ENCODE measurements at regions not wholly inside any gene's neighbourhood (a gene's known extent, or its start where the extent isn't known, plus 50 kb on each side); places are given as distances from the start of the nearest gene placed in this dataset.

DNA sequence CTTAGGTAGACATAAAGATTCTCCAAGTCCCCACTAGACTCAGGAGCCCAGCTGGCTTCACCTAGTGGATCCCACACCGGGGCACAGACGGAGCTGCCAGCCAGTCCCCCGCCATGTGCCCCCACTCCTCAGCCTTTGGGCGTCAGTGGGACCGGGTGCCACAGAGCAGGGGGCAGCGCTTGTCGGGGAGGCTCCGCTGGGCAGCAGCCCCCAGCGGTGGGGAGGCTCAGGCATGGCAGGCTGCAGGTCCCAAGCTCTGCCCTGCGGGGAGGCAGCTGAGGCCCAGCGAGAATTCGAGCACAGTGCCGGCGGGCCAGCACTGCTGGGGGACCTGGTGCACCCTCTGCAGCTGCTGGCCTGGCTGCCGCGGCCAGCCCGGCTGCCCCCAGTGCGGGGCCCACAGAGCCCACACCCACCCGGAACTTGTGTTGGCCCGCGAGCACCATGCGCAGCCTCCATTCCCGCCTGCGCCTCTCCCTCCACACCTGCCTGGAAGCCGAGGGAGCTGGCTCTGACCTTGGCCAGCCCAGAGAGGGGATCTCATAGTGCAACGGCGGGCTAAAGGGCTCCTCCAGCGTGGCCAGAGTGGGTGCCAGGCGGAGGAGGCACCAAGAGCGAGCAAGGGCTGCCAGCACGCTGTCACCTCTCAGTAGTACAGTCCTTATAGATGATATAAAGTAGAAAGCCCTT is 390.7 kb downstream of the PLK2 start:
- no peak for DNase-seq (ENCODE audit: low spot score)

DNA sequence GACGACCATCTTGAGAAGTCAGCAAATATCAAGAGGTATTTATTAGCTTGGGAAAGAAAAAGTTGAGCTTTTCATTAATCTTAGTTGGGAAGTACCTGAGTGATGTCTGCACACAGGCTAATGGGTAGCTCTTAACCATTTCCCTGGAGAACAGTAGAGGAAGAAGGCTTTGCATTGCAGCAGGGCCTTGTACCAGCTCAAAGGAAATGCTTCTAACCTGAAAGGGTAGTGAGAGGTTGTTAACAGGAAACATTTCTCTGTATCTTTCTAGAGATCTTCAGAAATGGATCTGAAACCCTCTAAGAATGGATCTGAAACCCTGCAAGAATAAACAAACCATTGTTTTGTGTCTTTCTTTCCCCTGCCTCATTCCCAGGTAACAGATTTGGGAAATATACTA is 393.3 kb downstream of the PLK2 start:
- no peak for DNase-seq (ENCODE audit: low spot score)

DNA sequence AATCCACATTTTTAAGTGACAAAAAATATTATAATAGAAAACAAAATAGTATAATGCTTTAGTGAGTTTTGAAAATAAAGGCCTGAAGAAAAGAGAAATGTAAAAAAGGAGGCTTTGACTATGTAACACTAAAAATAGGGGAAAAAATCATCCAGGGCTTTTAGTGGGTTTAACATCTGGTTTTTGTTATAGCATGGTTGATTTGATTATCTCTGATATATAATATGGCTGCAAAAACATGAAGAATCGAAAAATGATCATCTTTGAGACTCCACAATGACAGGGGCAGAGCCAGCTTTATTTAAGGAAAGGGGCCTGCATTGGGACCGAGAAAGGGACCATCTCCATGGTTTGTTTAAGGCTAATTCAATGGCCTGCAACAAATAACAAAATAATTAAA is 393.8 kb downstream of the PLK2 start:
- no peak for DNase-seq (ENCODE audit: low spot score)

DNA sequence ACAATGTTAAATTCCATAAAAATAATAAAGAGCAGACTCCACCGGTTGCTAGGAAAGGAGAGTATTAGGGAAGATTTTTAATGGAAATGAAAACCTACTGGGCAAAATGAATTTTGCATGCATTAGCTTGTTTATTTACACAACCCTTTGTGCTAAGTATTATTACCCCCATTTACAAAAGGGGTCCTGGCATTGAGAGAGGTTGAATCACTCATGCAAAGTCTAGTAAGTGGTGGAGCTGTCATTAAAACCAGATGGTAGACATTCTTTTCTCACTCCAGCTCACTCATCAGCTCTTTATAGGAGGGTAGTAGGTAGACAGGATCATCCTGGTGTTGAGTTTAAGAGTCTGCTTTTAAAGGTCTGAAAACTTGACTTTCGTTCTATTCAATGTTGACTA is 395.1 kb downstream of the PLK2 start:
- DNase-seq (ENCODE audit: low spot score), result no peak

DNA sequence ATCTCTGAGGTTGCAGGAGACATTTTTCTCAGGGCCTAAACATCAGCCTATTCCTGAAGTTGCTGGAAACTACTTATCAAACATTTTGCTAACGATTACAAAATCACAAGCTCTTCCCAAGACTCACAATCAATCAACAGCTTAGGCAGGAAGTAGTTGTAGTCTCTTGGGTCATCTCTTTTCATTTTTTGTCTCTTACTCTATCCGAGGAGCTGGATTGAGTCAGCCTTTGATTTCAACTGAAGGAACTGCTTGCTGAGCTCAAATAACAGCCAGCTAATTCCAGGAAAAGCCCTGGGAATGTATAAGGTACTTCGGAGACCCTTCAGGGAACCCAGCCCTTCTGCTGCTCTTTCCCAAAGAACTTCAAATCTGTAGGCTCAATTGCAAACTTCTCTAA is 398.9 kb downstream of the PLK2 start:
- DNase-seq (ENCODE audit: low spot score), result peak; percentile 14

DNA sequence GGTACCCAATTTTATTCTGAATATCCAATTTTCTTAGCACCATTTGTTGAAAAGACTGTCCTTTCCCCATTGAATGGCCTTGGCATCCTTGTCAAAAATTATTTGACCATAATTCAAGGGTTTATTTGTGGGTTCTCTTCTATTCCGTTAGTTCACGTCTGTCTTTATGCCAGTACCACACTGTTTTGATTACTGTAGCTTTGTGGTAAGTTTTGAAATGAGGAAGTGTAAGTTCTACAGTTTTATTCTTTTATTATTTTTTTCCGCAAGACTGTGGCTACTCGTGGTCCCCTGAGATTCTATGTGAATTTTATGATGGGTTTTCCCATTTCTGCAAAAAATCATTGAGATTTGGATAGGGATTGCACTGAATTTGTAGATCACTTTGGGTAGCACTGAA is 402.6 kb downstream of the PLK2 start:
- no peak for DNase-seq (ENCODE audit: low spot score)

DNA sequence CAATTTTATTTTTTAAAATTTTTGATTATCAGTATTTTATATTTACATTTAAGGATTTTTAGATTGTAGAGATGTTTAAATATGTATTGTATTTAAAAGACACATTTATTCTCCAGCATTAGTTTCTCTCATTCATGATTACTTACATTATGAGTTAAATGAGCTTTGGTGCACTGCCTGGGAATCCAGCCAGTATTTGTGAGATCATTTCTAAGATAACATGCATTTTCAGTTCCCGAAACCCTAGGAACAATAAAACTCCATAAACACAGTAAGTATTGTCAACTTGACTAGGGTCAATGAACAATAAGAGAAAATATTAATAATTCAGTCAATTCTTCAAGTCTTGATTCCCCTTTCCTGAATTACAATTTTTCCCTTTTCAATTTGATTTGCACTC is 403.3 kb downstream of the PLK2 start:
- no peak for DNase-seq (ENCODE audit: low spot score)

DNA sequence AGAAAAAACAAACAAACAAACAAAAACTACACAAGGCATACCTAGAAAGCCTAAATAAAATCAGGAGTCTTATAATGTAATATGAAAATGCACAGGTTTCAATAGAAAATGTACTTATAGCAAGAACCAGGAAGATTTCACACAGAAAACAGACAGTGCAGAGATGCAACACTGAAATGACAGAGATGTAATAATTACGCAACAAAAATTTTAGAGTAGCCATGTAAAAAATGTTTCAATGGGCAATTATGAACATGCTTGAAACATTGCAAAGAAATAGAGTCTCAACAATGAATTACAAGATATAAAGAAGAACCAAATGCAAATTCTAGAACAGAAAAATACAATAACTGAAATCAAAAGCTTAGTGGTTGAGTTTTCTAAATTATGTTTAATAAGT is 405.9 kb downstream of the PLK2 start:
- no peak for DNase-seq (ENCODE audit: low spot score)

DNA sequence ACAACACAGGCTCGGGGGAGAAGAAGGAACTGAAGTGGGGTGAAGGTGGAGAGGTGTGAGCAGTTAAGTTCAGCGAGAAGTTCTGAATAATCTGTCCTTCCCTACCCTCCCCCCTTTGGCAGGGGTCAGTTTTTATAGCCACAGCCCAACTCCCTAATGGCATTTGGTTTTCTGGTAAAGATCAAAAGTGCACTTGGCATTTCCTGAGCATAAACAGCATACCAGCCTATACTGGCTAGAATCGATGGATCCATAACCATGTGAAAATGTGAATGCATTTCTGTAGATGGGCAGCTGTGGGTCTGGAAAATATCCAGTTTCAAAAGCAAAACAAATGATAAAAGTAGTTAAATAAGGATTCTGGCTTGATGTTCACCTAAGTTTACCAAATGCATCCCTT is 410.9 kb downstream of the PLK2 start:
- DNase-seq (ENCODE audit: low spot score), result no peak

DNA sequence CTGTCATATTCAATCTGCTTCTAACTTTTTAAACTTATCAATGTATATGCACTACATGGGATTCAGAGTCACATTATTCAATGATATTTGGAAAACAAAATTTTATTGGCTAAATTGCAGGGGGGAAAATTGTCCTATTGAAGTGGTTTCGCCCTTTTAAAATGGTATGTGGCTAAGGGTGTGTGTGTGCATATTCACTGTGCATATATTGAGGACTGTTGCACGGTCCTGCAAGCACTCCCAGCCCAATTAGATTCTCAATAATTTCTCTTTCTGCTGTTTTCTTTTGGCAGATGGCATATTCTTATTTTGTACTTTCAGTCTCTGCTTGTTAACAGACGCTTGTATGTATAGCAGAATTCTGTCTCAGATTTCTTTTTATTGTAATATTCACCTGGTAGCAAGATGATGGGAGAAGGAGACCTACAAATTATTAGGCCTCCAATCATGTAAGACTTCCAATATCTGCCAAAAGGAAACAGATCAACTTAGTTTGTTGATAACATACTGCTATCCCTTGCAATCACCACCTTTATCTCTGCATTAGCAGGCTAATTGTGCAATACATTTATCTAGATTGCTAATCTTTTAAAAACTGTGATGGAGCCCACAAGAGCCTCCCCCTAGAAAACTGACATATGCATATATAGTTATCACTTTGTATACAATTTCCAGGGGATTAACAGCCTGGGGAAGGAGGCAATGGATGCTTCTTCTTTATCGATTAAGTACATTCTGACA is 411.5 kb downstream of the PLK2 start:
- no peak for DNase-seq (ENCODE audit: low spot score)

DNA sequence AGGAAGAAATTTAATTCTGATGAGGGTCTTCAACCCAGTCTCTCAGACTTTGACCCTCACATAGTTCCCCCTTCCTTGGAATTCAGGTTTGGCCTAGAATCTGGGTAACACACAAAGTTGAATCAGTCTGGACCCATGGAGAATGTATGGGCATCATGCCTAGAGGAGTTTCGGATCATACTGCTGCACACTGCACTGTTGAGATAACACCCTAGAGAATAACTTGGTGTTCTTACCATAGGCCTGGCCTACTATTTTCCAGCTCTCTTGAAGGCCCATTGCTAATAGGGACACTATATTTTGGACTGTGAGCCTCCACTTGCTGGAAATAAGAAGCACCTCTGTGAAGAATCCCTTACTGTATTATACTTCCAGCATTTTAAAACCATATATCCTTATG is 413.5 kb downstream of the PLK2 start:
- no peak for DNase-seq (ENCODE audit: low spot score)

DNA sequence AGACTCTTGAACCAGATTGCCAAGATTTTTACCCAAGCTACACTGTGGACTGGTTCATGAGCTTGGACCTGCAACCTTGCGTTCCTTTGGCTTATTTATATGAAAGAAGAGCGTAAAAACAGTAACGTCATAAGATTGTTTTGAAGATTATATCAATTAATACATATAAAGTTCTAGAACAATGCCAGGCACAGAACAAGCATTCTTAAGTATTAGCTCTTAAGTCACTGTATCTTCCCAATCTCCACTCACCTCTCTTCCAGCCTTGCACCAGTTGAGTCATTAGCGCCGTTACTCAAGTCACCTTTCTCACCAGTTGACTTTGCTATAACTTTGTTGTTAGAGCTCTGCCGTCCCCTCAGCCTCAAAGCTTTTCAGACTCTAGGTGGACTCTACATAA is 415.7 kb downstream of the PLK2 start:
- DNase-seq (ENCODE audit: low spot score), result no peak

DNA sequence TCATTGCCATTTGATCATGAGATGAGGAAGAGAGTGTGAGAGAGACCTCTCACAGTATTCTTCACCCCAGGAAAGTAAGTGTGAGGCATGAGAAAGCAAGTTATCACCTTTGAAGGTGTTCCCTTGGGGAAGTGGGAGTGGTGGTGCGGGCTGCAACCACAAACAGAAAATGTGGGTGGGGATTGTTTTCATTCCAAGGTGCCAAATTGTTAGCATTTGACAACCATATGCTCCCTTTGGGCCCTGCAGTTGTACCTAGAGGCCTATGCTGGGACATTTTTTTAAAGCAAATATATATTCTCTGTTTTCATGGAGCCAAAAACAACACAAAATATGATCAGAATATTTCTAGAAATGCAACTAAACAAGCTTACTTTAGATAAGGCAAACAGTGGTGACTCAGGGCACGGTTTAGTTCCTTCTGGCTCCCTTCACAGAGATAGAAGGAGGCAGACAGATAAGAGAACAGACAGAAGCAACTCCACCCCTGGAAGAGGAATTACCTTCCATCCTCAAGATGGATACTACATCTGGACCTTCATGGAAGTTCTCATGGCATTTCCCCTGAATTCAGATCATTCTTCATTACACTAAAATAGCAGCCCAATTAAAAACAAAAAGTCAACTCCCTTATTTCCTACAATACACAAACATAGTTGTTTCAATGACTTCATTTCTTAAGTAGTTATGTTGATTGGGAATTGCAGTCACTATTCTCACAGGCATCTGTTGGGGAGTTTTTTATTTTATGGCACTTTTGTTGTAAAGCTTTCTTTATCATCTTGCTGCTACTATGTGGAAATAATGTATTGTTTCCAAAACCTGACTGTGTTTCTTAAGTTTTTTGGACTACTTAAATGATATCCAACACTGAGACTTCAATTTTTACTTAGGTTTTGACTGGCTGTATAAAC is 416.6 kb downstream of the PLK2 start:
- DNase-seq (ENCODE audit: low spot score), result no peak

DNA sequence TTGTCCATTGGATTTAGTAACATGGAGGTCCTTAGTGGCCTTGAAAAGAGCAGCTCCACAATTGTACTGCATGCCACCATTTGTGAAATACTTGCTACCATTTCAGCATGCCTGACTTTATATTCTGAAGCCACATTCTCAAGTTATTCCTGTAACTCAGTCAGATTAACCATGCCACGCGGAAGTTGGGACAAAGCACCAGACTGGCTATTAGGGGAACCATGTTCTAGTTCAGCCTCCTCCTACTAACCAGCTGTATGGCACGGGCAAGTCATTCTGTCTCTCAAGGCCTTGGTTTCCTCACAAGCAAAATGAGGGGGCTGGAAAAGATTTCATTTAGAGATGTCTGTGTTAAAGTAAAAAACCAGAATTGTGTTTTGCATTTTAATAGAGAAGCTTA is 418.0 kb downstream of the PLK2 start:
- DNase-seq (ENCODE audit: low spot score), result no peak

DNA sequence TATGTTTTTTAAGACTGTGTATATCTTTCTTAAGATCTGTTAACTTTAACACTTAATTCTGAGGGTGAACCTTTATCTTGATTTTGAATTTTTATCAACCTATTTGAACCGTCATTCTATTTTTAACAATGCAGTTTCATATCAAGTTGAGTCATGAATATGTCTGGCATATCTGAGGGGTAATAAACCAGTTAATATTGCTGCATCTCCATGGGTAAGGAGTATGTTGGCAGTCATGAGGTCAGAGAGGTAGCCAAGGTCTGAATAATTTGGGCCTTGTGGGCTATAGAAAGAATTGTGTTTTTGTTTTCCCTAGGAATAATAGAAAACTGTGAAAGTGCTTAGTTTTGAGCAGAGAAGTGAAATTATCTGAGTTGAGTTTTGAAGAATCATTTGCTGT is 419.0 kb downstream of the PLK2 start:
- no peak for DNase-seq (ENCODE audit: low spot score)

DNA sequence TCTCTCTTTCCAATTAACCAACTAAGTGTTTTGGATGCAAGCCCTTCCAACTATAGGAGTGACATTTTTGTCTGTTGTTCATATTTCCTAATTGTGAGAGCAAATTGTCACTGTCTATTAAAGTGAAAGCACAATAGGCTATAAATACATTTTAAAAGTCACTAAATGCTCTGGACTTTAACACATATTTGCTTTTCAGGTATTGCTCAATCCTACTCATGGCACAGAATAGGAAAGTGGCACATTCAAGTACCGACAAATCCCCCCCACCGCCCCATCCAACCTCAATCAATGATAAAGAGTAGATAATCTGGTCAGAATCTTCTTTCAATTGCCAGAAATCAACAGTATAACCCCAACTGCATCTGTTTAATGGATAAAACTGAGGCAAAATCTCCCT is 419.8 kb downstream of the PLK2 start:
- DNase-seq (ENCODE audit: low spot score), result no peak

DNA sequence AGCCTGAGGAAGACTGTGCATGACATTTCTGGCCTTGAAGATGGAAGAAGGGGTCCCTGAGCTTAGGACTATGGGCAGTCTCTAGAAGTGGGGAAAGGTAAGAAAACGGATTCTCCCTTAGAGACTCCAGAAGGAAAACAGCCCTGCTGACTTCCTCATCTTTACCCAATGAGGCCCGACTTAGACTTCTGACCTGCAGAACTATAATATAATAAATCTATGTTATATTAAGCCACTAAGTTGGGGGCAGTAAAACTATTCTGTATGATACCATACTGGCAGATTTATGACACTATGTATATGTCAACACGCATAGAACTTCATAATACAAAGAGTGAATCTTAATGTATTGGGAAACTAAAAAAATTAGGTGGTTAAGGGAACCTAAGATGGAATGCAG is 422.0 kb downstream of the PLK2 start:
- DNase-seq (ENCODE audit: low spot score), result no peak

DNA sequence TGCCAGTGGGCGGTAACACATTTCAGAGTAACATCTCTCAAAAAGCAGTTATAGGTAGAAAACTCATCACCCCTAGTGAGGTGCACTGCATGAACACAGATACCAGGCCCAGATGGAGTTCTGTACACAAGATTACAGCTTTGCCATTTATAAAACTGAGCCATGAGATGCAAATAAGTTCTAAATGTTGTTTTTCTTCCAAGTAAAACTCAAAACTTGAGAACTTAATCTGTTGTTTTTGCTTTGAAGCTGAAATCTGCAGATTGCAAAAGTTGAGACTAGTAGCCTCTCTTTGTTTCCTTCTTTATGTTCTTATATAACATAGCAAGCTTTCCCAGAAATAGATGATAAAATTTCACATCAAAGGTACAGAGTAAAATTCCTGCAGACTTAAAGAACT is 434.1 kb downstream of the PLK2 start:
- no peak for DNase-seq (ENCODE audit: low spot score)

DNA sequence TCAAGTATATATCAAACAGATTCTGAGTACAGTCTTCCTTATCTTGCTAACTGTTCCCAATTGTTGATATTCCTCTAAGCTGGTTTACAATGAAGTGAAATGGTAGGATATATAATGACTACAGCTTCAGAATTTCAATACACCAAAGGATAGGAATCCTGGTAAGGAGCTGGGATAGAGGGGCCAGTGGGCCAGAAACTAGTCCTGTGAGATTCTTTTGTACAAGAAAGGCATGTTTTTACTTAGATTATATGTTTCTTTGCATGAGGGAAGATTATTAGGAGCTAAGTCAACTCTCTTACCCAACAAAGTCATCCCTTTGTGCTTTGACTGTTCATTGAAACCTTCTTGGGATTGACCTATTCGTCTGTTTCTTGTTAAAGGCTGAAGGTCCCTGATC is 435.7 kb downstream of the PLK2 start:
- DNase-seq (ENCODE audit: low spot score), result no peak

DNA sequence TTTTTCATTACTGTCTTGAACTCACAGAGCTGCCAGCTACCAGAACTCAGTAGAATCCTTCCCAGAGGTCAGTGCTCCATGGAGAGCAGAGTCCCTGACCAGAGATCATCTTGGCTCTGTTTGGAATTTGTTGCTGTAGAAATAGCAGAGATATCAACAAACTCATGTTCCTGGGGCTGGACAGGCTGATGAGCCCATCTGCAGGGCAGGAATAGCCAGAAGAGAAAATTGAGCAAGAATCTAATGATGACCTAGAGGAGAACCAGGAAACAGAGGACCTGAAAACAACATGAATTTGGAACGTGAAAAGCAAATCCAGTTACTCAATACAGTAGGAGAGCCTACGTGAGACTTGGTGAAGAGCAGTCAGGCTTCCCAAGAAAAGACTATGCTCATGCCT is 437.8 kb downstream of the PLK2 start:
- DNase-seq (ENCODE audit: low spot score), result peak; percentile 3

DNA sequence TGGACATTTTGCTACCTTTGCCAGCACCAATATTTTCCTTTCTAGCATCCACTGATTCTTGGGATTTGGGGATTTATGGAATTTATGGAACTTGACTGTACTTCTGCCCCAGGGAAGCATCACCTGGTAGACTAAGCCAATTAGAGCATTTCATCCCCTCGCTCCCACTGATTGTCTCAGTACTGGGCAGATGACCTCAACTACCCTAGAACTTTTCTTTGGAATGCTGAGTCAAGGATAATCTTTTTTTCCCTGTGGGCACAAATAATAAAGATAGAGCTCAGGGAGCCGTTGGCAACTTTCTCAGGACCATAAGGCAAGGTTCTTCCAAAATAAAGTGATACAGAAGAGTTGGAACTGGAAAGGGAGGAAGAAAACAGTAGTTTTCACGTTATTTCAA is 438.4 kb downstream of the PLK2 start:
- no peak for DNase-seq (ENCODE audit: low spot score)

DNA sequence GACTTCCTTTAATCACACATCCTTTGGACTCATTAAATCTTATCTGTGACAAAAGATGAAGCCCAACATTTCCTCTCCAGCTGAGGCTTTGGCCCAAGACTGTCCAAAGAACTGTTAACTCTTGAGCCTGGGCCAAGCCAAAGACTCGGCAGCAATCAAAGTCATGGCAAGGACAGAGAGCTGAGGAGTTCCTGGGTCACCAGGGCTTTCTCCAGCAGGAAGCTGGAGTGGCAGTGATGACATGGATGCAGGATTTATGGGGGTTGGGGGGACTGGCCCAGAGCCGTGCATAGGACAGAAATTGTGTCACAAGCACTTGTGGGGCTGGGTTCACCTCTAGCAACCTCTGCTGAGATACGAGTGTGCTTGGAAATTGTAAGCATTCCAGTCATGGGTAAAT is 440.3 kb downstream of the PLK2 start:
- peak; percentile 4 for DNase-seq (ENCODE audit: low spot score)

DNA sequence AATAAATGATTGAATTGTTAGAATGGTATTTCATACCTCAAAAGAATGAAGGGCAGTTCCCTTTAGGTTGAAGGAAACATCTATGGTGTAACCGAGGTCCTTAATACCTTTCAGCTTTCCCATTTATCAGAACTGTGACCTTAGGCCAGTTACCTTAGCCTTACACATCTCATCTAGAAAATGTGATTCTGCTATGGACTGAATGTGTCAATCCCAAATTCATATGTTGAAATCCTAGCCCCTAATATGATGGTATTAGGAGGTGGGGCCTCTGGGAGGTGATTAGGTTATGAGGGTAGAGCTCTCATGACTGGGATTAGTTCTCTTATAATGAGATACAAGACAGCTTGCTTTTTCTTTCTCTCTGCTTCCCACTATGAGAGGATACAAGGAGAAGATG is 441.9 kb downstream of the PLK2 start:
- no peak for DNase-seq (ENCODE audit: low spot score)
